ENCODE measurements at regions not wholly inside any gene's neighbourhood (a gene's known extent, or its start where the extent isn't known, plus 50 kb on each side); places are given as distances from the start of the nearest gene placed in this dataset.
"Not testable (repeated sequence)": the region's sequence is repeated elsewhere in the genome, so short reads cannot be mapped to it uniquely, and the experiment has no call there.

GRCh38 chr2:39920307-39920801, 141.3 kb upstream of the THUMPD2 start:
- DNase-seq (no peak), ATAC-seq (no peak)
- intact Hi-C loops (cut with DNase I): no loop called here
- Histone ChIP-seq H3K4me3 (no peak overlapping the region), H3K27ac (no peak overlapping the region), H3K36me3 (no peaks in the 10 kb centered on the region), H3K4me1 (no peaks in the 10 kb centered on the region), H3K27me3 (no peaks in the 10 kb centered on the region), H3K9me3 (no peaks in the 10 kb centered on the region)
- TF ChIP-seq CTCF (IDR thresholded peaks at IDR 0.05): no peak

GRCh38 chr2:39919511-39920306, 140.7 kb upstream of the THUMPD2 start:
- Histone ChIP-seq H3K9me3 (no peaks in the 10 kb centered on the region), H3K4me1 (no peaks in the 10 kb centered on the region), H3K27me3 (no peaks in the 10 kb centered on the region), H3K27ac (no peak overlapping the region), H3K4me3 (no peak overlapping the region), H3K36me3 (no peaks in the 10 kb centered on the region)
- no peak for TF ChIP-seq CTCF (IDR thresholded peaks at IDR 0.05)
- no peak for DNase-seq
- no peak for ATAC-seq
- intact Hi-C loops (cut with DNase I): loop anchor here in 1 of 2 donors (10.0 kb wide), 1 partner anchor 635 kb away; no protein-coding TSS in a partner anchor

DNA sequence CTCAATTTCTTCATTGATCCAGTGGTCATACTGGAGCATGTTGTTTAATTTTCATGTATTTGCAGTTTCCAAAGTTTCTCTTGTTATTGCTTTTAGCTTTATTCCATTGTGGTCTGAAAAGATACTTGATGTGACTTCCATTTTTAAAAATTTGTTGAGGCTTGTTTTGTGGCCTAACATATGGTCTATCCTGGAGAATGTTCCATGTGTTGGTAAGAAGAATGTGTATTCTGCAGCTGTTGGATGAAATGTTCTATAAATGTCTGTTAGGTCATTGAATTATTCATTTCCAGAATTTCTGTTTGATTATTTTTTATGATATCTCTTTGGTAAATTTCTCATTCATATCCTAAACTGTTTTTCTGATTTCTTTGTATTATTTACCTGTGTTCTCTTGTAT, 139.8 kb upstream of the THUMPD2 start:
- no peak for ATAC-seq

GRCh38 chr2:39917371-39917770, 138.3 kb upstream of the THUMPD2 start:
- H3K27ac ChIP-seq, ATAC-seq, H3K27me3 ChIP-seq, DNase-seq, H3K9me3 ChIP-seq, H3K4me3 ChIP-seq, H3K36me3 ChIP-seq, H3K4me1 ChIP-seq: not testable (repeated sequence)
- intact Hi-C loops (cut with DNase I): loop anchor here in 1 of 2 donors (10.0 kb wide), 1 partner anchor 637 kb away; no protein-coding TSS in a partner anchor

More for the DNA sequence above, 139.8 kb upstream of the THUMPD2 start:
- no peak for TF ChIP-seq CTCF (IDR thresholded peaks at IDR 0.05)
- H3K27me3 ChIP-seq: no peaks in the 10 kb centered on the region
- no peaks in the 10 kb centered on the region for H3K9me3 ChIP-seq
- H3K36me3 ChIP-seq: no peaks in the 10 kb centered on the region
- H3K4me3 ChIP-seq: no peak overlapping the region
- intact Hi-C loops (cut with DNase I): loop anchor here in 1 of 2 donors (10.0 kb wide), 1 partner anchor 636 kb away; no protein-coding TSS in a partner anchor
- DNase-seq: no peak
- no peak overlapping the region for H3K27ac ChIP-seq
- H3K4me1 ChIP-seq: no peaks in the 10 kb centered on the region

DNA sequence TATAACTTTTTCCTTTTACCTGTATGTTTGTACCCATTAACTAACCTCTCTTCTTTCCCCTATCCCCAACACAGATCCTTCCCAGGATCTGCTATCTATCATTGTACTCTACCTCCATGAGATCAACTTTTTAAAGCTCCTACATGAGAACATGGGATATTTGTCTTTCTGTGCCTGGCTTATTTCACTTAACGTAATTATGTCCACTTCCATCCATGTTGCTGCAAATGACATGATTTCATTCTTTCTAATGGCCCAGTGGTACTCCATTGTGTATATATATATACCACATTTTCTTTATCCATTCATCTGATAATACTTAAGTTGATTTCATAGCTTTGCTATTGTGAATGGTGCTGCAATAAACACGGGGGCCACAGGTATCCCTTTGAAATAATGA, 135.9 kb upstream of the THUMPD2 start:
- DNase-seq: no peak
- Histone ChIP-seq H3K36me3 (no peaks in the 10 kb centered on the region), H3K27ac (no peak overlapping the region), H3K4me1 (no peaks in the 10 kb centered on the region), H3K9me3 (no peaks in the 10 kb centered on the region), H3K27me3 (peaks cover 0 to 2% of the 10 kb centered on the region in 2 donors), H3K4me3 (no peak overlapping the region)
- TF ChIP-seq CTCF (IDR thresholded peaks at IDR 0.05): no peak
- intact Hi-C loops (cut with DNase I): loop anchor here in 1 of 2 donors (10.0 kb wide), 1 partner anchor 640 kb away; no protein-coding TSS in a partner anchor
- ATAC-seq: no peak
